Astrocyte (in vitro differentiated cells and primary cell): ENCODE measurements at regions not wholly inside any gene's neighbourhood (a gene's known extent, or its start where the extent isn't known, plus 50 kb on each side); places are given as distances from the start of the nearest gene placed in this dataset.

ENCODE experiments used
- EZH2 ChIP-seq: IDR thresholded peaks from 2 replicates; pipeline ENCODE4 v1.6.1; 2012; ENCODE audit warnings: mild to moderate bottlenecking, low read length, inconsistent platforms; ENCODE audit not compliant: insufficient read depth
- TF ChIP-seq, protein P1 (sequence below): IDR thresholded peaks from 2 replicates; pipeline ENCODE4 v1.5.1; 2011; ENCODE audit warnings: low read depth, mild to moderate bottlenecking, inconsistent platforms, low read length, moderate library complexity; ENCODE audit not compliant: insufficient read depth

- TF ChIP-seq, protein P1, sequence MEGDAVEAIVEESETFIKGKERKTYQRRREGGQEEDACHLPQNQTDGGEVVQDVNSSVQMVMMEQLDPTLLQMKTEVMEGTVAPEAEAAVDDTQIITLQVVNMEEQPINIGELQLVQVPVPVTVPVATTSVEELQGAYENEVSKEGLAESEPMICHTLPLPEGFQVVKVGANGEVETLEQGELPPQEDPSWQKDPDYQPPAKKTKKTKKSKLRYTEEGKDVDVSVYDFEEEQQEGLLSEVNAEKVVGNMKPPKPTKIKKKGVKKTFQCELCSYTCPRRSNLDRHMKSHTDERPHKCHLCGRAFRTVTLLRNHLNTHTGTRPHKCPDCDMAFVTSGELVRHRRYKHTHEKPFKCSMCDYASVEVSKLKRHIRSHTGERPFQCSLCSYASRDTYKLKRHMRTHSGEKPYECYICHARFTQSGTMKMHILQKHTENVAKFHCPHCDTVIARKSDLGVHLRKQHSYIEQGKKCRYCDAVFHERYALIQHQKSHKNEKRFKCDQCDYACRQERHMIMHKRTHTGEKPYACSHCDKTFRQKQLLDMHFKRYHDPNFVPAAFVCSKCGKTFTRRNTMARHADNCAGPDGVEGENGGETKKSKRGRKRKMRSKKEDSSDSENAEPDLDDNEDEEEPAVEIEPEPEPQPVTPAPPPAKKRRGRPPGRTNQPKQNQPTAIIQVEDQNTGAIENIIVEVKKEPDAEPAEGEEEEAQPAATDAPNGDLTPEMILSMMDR = no peak
- no peak for TF ChIP-seq EZH2
Measured at GRCh38 chr10:128518000-128518399, 391.8 kb upstream of the MKI67 start.
